Esophagus (tissue), 2 donors: ENCODE measurements at regions not wholly inside any gene's neighbourhood (a gene's known extent, or its start where the extent isn't known, plus 50 kb on each side); places are given as distances from the start of the nearest gene placed in this dataset.
"Not testable (repeated sequence)": the region's sequence is repeated elsewhere in the genome, so short reads cannot be mapped to it uniquely, and the experiment has no call there.

ENCODE experiments used
- H3K27ac ChIP-seq, 2 donors: one replicate each; pipeline ENCODE4 v1.5.1; 2013; ENCODE audit warnings: low read depth in 2 of 2, mild to moderate bottlenecking in 2 of 2, inconsistent platforms in 1 of 2, low read length in 1 of 2, moderate library complexity in 1 of 2
- H3K27me3 ChIP-seq, 2 donors: one replicate each; pipeline ENCODE4 v1.6.1; 2013; ENCODE audit warnings: low read length in 2 of 2, control low read depth in 1 of 2, mild to moderate bottlenecking in 1 of 2; ENCODE audit not compliant: insufficient read depth in 2 of 2, control insufficient read depth in 1 of 2
- H3K36me3 ChIP-seq, 2 donors: one replicate each; pipeline ENCODE4 v1.6.1; 2013; ENCODE audit warnings: low read length in 1 of 2; ENCODE audit not compliant: control insufficient read depth in 2 of 2, insufficient read depth in 2 of 2
- H3K4me1 ChIP-seq, 2 donors: one replicate each; pipeline ENCODE4 v1.6.1; 2013; ENCODE audit warnings: low read length in 1 of 2; ENCODE audit not compliant: control insufficient read depth in 2 of 2, insufficient read depth in 2 of 2
- H3K4me3 ChIP-seq, 2 donors: one replicate each; pipeline ENCODE4 v1.5.1; 2013; ENCODE audit warnings: low read length in 2 of 2, mild to moderate bottlenecking in 2 of 2, low read depth in 1 of 2, moderate library complexity in 1 of 2
- H3K9me3 ChIP-seq, 2 donors: one replicate each; pipeline ENCODE4 v1.6.1; 2013; ENCODE audit warnings: mild to moderate bottlenecking in 2 of 2, low read depth in 1 of 2, low read length in 1 of 2, moderate library complexity in 1 of 2; ENCODE audit not compliant: control insufficient read depth in 2 of 2, insufficient read depth in 1 of 2
- WGBS, 2 donors: extraction: QIAGEN DNeasy Blood & Tissue Kit; methylation state at CpG; one replicate each; pipeline ENCODE4 v1.1.7; 2013; 5-methylcytosine and 5-hydroxymethylcytosine counted together
- donor health status: healthy with polysubstance abuse.
- donor health status: Bipolar disorder and iron deficiency.

DNA sequence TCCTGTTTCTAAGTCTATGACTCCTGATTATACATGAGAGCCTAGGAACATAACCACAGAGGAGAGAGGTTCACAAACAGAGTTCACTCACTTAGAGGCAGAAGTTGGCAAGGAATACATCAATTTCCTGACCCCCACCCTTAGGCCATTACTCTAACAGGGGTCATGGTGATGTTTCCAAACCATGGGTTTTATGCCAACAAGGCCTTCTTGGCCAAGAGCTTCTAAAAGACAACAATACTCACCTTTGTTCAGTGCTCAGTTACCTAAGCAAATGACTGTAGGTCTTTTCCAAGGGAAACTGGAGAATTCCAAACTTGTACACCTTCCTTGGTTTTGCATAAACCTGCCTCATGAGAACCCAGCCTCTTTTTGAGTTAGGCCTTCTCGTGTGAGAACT is 52.6 kb downstream of the ERICH4 start:
- H3K4me3 ChIP-seq: no peak overlapping the region
- H3K27ac ChIP-seq: no peak overlapping the region
- 13 to 17% methylated on average over 1 of the region's 1 CpG for WGBS, 2 donors

DNA sequence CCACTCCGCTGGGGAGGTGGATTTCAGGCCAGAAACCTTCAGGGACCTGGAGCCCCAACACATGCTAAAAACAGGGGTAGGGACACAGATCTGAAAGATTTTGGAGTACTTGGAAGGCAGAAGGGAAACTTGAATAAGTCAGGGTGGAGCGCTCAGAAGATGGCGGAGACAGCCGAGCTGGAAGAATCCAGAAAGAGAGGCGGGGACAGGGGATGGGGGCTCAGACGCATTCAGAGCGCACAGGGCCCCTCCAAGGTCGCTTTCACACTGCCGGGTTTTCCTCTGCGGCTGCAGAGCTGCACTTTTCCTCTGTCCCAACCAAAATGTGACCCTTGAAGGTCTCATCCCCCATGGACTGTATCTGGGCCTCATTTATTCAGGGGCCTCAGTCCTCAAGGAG is 56.9 kb downstream of the ERICH4 start:
- Histone ChIP-seq H3K36me3 (no peaks in the 10 kb centered on the region), H3K27me3 (no peaks in the 10 kb centered on the region), H3K27ac (peak overlapping the region in 1 of 2 donors; percentile 33), H3K9me3 (peaks cover 0 to 4% of the 10 kb centered on the region in 2 donors), H3K4me1 (peaks cover 2% of the 10 kb centered on the region in 2 donors), H3K4me3 (peak overlapping the region in 1 of 2 donors; percentile 10)
- 68 to 74% methylated on average over 10 of the region's 10 CpGs for WGBS, 2 donors

More for the DNA sequence above, 52.6 kb downstream of the ERICH4 start:
- Histone ChIP-seq H3K9me3 (peaks cover 0 to 4% of the 10 kb centered on the region in 2 donors), H3K36me3 (no peaks in the 10 kb centered on the region), H3K27me3 (no peaks in the 10 kb centered on the region), H3K4me1 (peaks cover 0 to 2% of the 10 kb centered on the region in 2 donors)

DNA sequence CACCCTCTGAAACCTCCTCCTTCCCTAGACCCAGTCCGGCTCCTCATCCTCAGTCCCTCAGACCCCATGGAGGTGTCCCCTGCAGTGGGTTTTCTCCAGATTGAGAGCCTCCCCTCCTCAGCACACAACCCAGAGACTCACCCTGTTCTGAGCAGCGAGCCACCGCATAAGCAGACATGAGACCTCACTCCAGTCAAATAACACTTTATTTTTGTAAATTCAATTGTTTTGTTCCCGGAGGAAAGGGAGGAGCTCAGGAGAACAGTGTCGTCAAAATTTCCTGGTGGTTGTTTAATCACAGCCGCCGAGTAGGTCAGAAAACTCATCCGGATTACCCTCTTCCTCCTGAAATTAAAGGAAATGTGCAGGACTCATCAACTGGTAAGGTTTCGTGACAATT is 57.5 kb downstream of the ERICH4 start:
- peaks cover 0 to 4% of the 10 kb centered on the region in 2 donors for H3K9me3 ChIP-seq
- no peak overlapping the region for H3K4me3 ChIP-seq
- WGBS, 2 donors: 83 to 87% methylated on average over 9 of the region's 9 CpGs
- peaks cover 2% of the 10 kb centered on the region in 2 donors for H3K4me1 ChIP-seq
- no peaks in the 10 kb centered on the region for H3K27me3 ChIP-seq
- no peaks in the 10 kb centered on the region for H3K36me3 ChIP-seq
- H3K27ac ChIP-seq: no peak overlapping the region

DNA sequence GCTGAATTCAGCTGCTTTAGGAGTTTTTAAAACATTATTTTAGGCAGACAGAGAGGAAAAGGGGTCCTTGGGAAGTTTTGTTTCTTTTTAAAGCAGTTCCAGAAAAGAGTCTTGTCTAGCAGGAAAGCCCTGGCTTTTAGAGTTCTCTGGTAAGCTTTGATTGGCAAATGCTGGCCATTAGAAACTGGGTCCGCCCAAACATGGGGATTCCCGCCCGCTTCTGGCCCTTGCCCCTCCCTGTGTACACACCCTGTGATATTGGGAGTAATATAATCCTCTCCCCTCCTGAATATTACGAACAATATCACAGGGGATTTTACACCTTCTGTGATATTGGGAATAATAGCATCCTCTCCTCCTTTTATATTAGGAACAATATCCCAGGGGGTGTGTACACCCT is 58.9 kb downstream of the ERICH4 start:
- H3K4me3 ChIP-seq: no peak overlapping the region
- peaks cover 0 to 4% of the 10 kb centered on the region in 2 donors for H3K9me3 ChIP-seq
- 44 to 47% methylated on average over 4 of the region's 4 CpGs for WGBS, 2 donors
- peaks cover 2% of the 10 kb centered on the region in 2 donors for H3K4me1 ChIP-seq
- H3K27me3 ChIP-seq: no peaks in the 10 kb centered on the region
- no peaks in the 10 kb centered on the region for H3K36me3 ChIP-seq
- H3K27ac ChIP-seq: no peak overlapping the region

DNA sequence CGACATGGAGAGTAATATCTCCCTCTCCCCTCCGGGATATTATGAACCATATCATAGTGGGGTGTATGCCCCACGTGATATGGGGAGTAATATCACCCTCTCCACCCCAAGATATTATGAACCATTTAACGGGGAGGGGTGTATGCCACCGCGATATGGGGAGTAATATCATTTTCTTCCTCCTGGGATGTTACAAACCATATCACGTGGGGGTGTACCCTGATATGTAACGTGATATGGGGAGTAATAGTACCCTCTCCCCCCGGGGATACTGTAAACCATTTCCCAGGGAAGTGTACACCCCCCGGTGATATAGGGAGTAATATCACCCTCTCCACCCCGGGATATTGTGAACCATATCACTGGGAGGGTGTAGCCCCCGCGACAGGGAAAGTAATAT is 62.1 kb downstream of the ERICH4 start:
- Histone ChIP-seq H3K27me3 (no peaks in the 10 kb centered on the region), H3K9me3 (no peaks in the 10 kb centered on the region), H3K4me3 (no peak overlapping the region), H3K36me3 (no peaks in the 10 kb centered on the region), H3K4me1 (peaks cover 0 to 2% of the 10 kb centered on the region in 2 donors), H3K27ac (no peak overlapping the region)
- 82 to 84% methylated on average over 13 of the region's 13 CpGs for WGBS, 2 donors

DNA sequence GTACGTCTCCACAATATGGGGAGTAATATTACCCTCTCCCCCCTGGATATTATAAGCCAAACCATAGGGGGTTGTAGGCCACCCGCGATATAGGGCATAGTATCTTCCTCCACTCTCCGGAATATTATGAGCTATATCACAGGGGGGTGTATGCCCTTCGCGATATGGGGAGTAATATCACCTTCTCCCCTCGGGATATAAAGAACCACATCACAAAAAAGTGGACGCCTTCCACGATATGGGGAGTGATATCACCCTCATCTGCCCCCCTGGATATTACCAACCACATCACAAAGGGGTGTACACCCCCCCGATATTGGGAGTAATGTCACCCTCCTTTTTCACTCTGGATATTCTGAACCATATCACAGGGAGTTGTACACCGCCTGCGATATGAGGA is 65.5 kb upstream of the CEACAM21 start:
- no peak overlapping the region for H3K27ac ChIP-seq
- 73% methylated on average over 12 of the region's 12 CpGs for WGBS, 2 donors
- H3K27me3 ChIP-seq: no peaks in the 10 kb centered on the region
- H3K4me3 ChIP-seq: no peak overlapping the region
- no peaks in the 10 kb centered on the region for H3K4me1 ChIP-seq
- no peaks in the 10 kb centered on the region for H3K36me3 ChIP-seq
- no peaks in the 10 kb centered on the region for H3K9me3 ChIP-seq

DNA sequence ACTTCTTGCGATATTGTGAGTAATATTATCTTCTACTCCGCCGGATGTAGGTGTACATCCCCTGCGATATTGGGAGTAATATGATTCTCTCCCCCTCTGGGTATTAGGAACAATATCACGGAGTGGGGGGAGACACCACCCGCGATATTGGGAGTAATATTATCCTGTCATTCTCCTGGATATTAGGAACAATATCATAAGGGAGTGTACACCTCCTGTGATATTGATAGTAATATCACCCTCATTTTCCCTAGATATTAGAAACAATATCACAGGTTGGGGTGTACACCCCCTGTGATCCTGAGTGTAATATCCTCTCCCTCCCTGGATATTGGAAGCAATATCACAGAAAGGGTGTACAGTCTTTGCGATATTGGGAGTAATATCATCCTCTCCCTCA is 64.3 kb upstream of the CEACAM21 start:
- WGBS, 2 donors: 67 to 69% methylated on average over 8 of the region's 8 CpGs
- Histone ChIP-seq H3K4me3 (no peak overlapping the region), H3K27ac (no peak overlapping the region), H3K4me1 (no peaks in the 10 kb centered on the region), H3K9me3 (no peaks in the 10 kb centered on the region), H3K27me3 (peaks cover 0 to 4% of the 10 kb centered on the region in 2 donors), H3K36me3 (no peaks in the 10 kb centered on the region)

DNA sequence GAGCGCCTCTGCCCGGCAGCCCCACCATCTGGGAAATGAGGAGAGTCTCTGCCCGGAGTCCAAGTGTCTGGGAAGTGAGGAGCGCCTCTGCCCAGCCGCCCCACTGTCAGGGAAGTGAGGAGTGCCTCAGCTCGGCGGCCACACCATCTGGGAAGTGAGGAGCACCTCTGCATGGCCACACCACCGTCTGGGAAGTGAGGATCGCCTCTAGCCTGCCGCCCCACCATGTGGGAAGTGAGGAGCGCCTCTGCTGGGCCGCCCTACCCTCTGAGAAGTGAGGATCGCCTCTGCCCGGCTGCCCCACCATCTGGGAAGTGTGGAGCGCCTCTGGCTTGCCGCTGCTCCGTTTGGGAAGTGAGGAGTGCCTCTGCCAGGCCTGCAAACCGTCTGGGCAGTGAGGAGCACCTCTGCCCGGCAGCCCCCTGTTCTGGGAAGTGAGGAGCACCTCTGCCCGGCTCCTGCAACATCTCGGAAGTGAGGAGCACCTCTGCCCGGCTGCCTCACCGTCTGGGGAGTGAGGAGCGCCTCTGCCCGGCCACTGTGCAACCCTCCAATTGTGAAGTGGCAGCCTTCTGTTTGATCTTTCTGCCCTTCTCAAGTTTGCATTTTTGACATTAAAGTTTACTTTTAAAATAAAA is 60.8 kb upstream of the CEACAM21 start:
- no peak overlapping the region for H3K4me3 ChIP-seq
- H3K27ac ChIP-seq: no peak overlapping the region
- no peaks in the 10 kb centered on the region for H3K4me1 ChIP-seq
- peaks cover 0 to 4% of the 10 kb centered on the region in 2 donors for H3K27me3 ChIP-seq
- H3K36me3 ChIP-seq: no peaks in the 10 kb centered on the region
- WGBS, 2 donors: 61 to 62% methylated on average over 25 of the region's 25 CpGs
- H3K9me3 ChIP-seq: no peaks in the 10 kb centered on the region

DNA sequence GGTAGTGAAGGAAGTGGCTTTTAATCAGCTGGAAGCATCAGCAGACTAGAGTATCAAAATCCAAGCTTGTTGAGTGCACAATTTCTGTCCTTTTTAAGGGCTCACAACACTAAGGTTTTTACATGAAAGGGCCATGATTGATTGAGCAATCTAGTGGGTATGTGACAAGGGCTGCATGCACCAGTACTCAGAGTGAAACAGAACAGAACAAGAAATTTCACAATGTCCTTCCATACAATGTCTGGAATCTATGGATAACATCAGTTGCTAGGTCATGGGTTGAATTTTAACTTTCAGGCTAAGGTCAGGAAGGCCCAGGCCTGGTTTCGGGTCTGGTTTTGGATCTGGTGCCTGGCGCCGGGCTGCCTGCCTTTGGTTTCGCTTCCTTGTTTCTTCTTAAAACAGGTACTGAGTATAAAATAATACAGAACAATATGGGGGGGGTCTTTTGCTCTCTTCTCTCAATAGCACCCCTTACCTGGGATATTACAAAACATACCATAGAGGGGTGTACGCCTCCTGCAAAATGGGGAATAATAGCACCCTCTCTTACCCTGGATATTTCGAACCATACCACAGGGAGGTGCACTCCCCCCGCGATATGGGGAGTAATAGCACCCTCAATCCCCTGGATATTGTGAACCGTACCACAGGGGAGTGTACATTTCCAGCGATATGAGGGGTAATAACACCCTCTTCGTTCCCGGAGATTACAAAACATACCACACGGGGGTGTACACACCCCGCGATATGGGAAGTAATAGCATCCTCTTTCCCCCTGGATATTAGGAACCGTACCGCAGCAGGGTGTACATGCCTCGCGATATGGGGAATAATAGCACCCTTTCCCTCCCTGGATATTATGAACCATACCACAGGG is 59.4 kb upstream of the CEACAM21 start:
- H3K27me3 ChIP-seq, H3K4me3 ChIP-seq: not testable (repeated sequence)
- WGBS, 2 donors: 55 to 61% methylated on average over 19 of the region's 19 CpGs

More for the DNA sequence above, 59.4 kb upstream of the CEACAM21 start:
- H3K9me3 ChIP-seq, H3K4me1 ChIP-seq, H3K36me3 ChIP-seq, H3K27ac ChIP-seq: not testable (repeated sequence)
